CD4-positive, alpha-beta T cell treated with Interleukin-21 for 1 hour (primary cell): ENCODE measurements at regions not wholly inside any gene's neighbourhood (a gene's known extent, or its start where the extent isn't known, plus 50 kb on each side); places are given as distances from the start of the nearest gene placed in this dataset.
"Not testable (repeated sequence)": the region's sequence is repeated elsewhere in the genome, so short reads cannot be mapped to it uniquely, and the experiment has no call there.

Experiments
- DNase-seq: peaks from one replicate; pipeline ENCODE4 v3.0.0-alpha.2; 2020

GRCh38 chr5:109992264-109992915 lies 302.7 kb downstream of the MAN2A1 start:
- DNase-seq = no peak

DNA sequence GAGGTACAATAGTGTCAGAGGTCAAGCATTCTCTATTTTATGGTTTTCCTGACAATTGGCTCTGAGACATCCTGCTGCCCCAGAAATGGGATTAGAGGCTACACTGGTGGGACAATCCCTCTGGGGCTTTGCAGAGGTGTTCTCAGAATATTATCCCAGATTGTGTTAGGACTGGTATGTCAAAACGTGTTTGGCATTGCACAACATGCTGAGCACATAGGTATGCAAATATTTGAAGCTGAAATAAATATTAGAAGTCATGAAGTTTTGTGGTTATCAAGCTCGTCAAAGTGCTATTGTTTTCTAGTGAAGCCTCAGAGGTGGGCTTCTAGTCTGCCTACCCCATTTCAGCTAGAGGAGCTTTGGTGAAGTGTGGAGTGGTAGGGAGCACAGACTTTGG lies 304.4 kb downstream of the MAN2A1 start:
- DNase-seq = no peak

DNA sequence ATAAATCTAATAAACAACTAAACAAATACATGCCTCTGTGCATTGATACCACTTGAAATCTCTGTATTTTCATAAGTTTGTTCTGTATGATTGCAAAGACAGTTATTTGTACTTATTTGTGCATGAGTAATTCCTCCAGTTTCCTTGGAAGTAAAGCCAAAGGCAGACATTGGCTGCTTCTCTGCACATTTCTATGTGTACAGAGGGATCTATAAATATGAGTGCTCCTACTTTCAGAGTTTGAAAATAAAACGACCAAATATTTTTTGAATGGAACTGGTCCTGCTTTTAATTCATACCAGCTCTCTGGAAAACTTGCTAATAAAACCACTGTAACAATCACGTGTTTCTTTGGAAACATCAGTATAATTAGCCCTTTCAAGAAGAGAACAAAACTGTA lies 306.5 kb downstream of the MAN2A1 start:
- no peak for DNase-seq

GRCh38 chr5:109997161-109997560 lies 307.4 kb downstream of the MAN2A1 start:
- DNase-seq = no peak

DNA sequence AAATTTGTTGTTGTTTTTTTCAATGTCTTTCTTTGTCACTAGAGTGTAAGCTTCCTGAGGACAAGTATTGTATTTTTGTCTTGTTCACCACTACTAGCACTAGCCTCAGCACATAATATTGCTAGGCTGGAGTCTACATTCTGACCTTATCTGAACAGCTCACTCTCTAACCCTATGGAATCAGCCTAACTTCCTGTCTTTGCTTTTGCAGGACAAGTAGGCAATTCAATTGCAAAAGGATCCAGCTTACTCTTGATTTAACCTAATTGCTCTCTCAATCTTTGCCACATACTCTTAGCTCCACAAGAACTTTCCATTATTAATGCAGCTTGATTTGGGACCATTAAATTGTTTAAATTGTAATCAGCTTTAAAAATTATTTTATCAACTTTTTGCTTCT lies 308.5 kb downstream of the MAN2A1 start:
- DNase-seq = no peak

DNA sequence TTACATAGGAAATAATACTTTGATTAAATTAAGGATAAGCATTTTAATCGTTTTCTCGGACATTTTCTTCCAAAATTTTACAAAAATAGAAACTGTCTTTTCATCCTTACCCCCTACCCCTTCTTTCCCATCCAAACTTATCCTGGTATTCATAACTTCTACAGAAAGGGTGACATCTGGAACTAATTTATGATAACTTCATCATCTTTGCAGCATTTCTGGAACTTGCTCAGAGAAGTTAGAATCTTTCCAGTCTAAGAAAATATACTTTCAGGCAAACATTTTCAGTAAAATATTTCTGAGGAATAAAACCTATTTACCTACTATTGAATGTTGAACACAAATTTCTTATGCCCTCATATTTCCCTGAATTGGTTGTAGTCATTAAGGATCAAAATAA lies 309.0 kb downstream of the MAN2A1 start:
- no peak for DNase-seq

DNA sequence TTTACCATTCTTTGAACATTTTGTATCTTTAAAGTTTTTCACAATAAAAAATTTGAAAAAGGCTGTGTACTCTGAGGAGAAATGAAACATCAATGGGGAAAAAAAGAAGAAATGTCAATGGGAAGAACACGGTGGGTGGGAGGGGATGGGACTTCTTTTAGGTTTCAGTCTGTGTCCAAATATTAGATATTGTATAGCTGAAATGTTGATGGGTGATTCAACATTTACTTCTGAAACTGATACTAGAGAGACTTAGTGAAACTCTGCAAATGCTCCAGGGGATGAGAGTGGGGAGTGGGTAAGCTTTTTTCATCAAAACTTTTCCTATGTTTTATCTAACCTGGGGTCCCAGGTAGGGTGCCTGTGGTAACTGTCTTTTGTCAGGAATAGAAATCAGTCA lies 311.9 kb downstream of the MAN2A1 start:
- no peak for DNase-seq

DNA sequence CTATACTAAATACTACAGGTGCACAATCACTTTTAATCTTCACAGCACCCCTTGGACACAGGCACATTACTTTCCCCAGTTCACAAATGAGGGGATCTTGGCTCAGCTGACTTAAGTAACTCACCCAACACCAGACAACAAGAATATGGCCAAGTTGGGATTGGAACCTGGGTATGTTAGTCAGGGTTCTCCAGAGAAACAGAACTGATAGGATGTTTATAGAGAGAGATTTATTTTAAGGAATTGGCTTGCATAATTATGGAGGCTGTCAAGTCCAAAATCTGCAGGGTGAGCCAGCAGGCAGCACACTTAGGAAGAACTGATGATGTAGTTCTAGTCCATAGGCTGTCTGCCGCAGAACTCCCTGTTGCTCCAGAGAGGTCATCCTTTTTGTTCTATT lies 312.9 kb downstream of the MAN2A1 start:
- DNase-seq = no peak

DNA sequence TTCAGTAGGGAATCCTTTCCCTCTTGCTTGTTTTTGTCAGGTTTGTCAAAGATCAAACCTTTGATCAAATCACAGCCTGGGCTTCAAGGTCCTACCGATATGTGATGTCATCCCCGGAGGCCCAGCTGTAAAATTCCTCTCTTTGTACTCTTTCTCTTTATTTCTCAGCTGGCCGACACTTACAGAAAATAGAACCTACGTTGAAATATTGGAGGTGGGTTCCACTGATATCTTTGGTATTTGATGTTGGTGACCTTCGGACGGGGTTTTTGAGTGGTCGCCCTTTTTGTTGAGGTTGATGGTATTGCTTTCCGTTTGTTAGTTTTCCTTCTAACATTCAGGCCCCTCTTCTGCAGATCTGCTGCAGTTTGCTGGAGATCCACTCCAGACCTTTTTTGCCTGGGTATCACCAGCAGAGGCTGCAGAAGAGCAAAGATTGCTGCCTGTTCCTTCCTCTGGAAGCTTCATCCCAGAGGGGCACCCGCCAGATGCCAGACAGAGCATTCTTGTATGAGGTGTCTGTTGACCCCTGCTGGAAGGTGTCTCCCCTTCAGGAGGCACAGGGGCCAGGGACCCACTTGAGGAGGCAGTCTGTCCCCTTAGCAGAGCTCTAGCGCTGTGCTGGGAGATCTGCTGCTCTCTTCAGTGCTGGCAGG lies 316.3 kb downstream of the MAN2A1 start:
- not testable (repeated sequence) for DNase-seq

GRCh38 chr5:110007101-110007500 lies 317.4 kb downstream of the MAN2A1 start:
- DNase-seq = no peak

GRCh38 chr5:110008131-110008530 lies 318.4 kb downstream of the MAN2A1 start:
- DNase-seq = no peak

DNA sequence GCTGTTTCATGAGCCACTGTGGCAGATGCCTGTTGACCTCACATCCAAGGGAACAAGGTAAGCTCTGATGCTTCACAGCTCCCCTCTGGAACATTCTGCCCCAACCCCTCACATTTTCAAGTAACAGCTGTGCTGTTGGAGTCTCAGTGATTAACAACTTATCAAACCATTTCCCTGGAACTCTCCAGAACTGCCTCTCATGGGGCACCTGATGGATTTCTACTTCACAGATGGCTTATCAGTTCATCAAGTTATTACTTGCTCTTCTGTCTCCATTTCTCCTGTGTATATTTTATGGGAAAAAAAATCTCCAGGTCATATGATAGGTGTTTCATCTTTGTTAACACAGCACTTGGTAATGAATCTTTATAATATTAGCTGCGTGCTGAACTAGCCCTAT lies 322.4 kb downstream of the MAN2A1 start:
- no peak for DNase-seq

- no peak for DNase-seq
These were observed 323.3 kb downstream of the MAN2A1 start for GRCh38 chr5:110013017-110013416.

DNA sequence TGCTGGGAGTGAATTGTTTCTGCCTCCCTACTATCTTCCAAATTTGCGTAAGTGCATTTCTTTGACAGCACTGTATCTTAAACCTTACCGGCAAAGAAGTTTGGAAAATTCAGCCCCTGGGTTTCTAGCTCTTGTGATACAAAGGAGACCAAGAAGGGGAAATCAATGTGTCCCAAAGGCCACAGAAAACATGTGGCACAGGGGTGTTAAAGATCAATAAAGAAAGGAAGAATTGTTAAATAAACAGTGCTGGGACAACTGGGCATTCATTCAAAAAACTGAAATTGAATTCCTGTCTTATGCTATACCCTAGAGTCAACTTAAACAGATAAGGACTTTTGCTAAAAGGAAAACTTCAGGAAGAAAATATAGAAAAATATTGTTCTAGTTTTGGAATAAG lies 328.1 kb downstream of the MAN2A1 start:
- DNase-seq = no peak

DNA sequence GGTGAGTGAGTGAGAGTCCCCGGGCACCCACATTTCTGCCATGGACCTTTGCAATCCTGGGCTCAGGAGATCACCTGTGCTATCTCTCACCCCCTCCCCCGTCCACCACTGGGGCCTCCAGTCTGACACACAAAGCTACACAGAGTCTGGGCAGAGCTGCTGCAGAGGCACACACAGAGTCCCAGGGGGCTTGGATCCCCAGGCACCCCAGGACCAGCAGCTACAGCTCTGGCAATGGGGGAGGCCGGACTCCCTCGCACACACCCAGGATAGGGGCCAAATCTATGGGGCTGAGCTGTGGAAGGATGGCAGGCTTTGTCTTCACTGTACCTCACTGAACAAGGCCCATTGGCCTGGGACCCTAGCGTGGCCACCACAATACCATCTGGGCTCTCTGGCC lies 328.8 kb downstream of the MAN2A1 start:
- no peak for DNase-seq

- DNase-seq = no peak
These were observed 329.4 kb downstream of the MAN2A1 start for GRCh38 chr5:110019119-110019518.

DNA sequence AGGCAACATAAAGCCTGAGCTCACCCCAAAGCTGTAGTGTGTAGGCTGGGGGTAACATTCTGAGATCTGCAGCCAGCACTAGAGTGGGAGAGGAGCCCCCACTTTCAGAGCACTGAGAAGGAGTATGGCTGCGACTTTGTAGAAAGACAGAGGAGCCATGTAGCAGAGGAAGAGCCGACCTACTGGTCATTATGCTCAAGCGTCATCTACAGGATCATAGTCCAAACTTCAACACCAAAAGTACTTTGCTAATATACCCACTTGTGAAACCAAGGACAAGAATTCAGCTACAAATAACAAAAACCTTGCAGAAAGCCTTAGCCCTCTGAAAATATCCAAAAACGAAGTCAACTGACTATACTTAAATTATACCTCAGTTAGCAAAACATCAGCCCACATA lies 330.1 kb downstream of the MAN2A1 start:
- no peak for DNase-seq

GRCh38 chr5:110021251-110021650 lies 331.5 kb downstream of the MAN2A1 start:
- DNase-seq = no peak

DNA sequence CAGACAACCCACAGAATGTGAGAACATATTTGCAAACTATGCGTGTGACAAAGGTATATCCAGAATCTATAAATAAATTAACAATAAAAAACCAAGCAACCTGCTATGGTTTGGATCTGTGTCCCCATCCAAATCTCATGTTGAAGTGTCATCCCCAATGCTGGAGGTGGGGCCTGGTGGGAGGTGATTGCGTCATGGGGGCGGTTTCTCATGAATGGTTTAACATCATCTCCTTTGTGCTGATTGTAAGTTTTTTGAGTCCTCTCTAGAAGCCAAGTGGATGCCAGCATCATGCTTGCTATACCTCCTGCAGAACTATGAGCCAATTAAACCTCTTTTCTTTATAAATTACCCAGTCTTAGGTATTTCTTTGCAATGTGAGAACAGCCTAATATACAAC lies 335.4 kb downstream of the MAN2A1 start:
- DNase-seq = no peak

GRCh38 chr5:110027527-110028322 lies 338.0 kb downstream of the MAN2A1 start:
- no peak for DNase-seq

DNA sequence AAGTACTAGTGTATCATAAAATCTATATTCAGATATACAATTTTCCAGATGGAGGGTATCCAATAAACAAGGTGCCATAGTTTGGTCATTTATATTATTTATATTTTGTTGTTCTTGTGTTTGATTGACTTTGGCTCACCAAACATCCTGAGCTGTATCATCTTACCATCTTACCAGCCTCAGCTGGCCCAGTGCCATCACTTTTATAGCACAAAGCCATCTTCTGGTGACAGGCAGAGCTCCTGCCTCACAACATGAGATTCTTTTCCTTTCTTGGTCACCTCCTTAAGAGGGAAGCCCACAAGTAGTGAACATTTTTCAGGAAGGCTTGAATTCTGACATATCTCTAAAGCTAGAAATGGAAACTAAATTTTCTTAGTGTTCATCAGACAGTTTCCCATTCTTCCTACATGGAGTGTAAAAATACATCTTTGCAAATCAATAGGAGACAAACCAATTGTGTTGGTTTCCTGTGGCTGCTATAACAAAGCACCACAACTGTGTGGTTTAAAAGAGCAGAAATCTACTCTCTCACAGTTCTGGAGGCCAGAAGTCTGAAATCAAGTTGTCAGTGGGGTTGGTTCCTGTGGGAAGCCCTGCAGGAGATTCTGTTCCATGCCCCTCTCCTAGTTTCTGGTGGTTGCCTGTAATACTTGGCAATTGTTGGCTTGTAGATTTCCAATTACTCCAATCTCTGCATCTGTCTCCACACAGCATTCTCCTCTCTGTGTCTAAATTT lies 341.8 kb downstream of the MAN2A1 start:
- no peak for DNase-seq

GRCh38 chr5:110032376-110032775 lies 342.6 kb downstream of the MAN2A1 start:
- DNase-seq = no peak

GRCh38 chr5:110034056-110034600 lies 344.4 kb downstream of the MAN2A1 start:
- no peak for DNase-seq
